HG02840 (cell line): ENCODE measurements at regions not wholly inside any gene's neighbourhood (a gene's known extent, or its start where the extent isn't known, plus 50 kb on each side); places are given as distances from the start of the nearest gene placed in this dataset.

ENCODE experiments used
- ATAC-seq: cut with Tn5 transposase; IDR thresholded peaks from one replicate; pipeline ENCODE4 v1.9.1; 2021; ENCODE audit warnings: mild to moderate bottlenecking, moderate library complexity, moderate number of reproducible peaks; ENCODE audit not compliant: unreplicated experiment, low FRiP score

- no peak for ATAC-seq
Measured at GRCh38 chr18:60445341-60445740, 72.8 kb upstream of the MC4R start.

- ATAC-seq, result no peak
Measured at GRCh38 chr18:60446821-60447220, 74.2 kb upstream of the MC4R start.

GRCh38 chr18:60448487-60449267 is 76.1 kb upstream of the MC4R start:
- ATAC-seq, result no peak

DNA sequence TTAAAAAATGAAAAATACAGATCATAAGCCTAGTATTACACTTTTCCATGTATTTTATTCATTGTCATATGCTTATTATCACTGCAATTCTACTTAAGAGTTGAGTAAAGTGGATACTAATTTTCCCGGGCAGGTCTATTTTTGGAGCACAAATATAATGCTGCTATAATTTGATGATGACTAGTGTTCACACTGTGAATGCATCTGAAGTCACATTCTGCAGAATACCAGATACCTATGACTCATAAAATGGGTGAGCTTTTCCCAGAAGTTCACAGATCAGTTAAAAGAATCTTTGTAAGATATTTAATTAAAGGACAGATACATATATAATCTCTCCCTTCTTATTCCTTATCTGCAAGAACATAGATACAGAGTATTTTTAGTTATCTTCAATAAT is 79.8 kb upstream of the MC4R start:
- no peak for ATAC-seq

DNA sequence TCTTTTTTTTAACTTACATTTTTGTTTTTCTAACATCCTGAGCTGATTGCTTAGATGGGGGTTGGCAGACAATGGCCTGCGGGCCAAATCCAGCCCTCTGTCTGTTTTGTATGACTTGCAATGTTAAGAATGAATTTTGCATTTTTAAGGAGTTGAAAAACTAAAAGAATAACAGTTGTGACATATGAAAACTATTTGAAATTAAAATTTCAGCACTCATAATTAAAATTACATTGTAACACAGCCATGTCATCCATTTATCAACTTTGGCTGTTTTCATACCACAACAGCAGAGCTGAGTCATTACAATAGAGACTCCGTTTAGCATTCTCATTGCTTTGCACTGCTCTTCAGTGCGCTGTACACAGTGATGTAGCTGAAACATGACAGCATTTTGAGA is 94.1 kb upstream of the MC4R start:
- no peak for ATAC-seq

DNA sequence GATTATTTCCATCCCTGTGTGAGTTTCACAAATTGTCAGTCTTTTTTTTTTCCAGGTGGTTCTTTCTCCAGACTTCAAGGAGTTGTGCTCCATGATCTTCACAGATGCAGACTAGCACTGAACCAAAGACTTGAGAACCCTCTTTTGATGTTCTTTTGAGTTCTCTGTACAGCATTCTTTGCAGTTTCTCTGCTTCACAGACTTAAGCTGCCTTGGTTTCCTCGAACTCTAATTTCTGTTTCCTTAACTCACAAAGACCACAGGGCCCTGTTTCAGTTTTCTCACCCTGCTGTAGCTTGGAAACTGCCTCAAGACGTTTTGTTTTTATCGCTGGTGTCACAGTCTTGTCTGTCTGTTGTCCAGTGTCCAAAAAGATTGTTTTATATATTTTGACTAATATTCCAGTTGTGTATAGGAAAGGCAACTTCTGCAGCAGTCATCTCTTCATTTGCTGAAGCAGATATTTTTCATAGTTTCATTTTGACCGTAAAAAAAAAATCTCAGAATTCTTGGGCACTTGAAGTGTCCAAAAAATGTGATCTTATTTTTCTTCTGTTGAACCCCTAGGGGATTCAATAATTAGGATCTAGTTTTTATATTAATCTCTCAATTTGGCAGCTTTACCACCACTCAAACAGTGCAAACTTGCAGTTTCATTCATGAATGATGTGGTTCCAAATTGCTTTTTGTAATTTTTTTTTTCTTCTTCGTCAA is 97.0 kb upstream of the MC4R start:
- ATAC-seq, result no peak

DNA sequence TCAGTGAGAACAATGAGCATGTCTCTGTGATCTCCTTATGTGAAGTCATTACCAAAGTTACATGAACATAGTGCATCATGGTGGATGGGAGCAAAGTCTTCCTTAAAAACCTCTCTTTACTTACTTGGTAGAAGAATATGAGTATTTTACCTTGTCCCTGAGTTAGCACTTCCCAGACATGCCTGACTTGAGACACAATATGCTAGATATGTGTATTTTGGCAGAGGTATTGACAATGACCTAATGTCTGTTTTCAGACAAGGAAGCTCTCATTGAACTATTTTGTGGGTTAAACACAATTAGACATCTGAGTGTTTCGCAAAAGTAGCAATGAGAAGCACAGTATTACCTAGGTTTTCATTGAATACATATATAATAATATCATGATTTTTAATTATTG is 99.1 kb upstream of the MC4R start:
- no peak for ATAC-seq

GRCh38 chr18:60485201-60485600 is 112.6 kb upstream of the MC4R start:
- no peak for ATAC-seq

DNA sequence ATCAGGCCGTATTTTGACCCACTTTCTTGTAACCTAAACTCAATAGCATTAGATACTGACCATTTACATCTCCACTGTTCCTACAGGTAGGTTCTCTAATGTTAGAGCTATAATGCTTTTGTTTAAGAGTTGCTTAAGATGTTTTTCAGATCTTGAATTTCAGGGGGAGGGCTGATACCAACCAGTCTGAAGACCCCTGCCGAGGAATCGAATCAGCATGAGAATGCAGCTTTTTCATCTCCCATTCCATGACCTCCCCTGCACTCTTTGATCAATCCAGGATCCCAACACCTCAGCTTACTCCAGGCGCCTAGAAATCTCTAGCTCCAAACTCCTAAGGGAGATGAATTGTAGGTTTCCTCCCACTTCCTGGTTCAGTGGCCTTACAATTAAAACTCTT is 120.5 kb upstream of the MC4R start:
- no peak for ATAC-seq

GRCh38 chr18:60499675-60500074 is 127.1 kb upstream of the MC4R start:
- ATAC-seq, result no peak

- ATAC-seq, result no peak
Measured at GRCh38 chr18:60500960-60501359, 128.4 kb upstream of the MC4R start.

DNA sequence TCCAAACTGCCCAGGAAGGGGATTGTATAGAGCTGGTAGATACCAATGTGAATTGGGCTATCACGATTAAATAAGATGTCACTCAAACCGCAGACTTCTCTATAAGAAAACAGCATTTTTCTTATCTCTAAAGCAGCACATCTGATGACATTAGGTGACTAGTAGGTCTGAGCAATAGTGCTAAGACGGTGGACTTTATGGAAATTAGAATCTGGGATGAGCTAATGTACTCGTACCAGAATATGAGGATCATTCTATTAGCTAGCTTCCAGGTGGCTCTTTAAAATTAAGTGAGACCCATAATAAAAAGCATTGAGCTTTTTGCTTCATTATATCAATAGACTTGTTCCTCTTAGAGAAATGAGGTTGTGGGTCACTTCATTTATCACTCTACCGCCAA is 130.0 kb upstream of the MC4R start:
- ATAC-seq, result no peak

DNA sequence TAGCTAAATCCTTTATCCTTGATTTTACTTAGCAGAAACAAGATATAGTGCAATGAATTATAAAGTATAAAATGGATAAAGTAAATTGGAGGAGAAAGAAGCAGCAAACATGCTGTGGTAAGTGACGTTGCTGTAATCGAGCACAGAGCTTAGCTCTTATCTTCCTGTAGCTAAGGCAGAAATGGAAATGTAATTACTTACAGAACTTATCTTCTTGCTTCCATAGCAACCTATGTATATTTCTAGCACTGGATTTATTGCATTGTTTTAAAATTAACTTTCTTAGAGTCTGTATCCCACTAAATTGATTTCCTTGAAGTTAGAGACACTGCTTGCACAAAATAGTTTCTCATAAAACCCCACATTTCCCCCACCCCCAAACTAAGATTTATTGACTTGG is 130.6 kb upstream of the MC4R start:
- no peak for ATAC-seq

DNA sequence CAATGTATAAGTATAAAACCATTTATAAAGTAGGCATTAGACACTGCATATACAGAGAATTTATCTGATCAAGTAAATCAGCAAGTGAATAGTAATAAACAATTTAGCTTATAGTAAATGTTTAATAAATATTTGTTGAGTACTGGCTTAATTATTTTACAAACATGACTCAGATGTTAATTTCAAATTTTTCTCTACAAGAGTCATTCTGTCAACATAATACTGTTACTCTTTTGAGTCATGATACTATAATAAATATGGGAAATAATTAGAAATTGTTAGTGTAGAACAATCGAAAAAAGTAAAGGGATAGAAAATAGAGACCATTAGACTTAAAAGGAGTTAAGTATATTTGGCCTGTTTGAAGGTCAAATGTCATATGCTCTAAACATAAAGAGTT is 133.6 kb upstream of the MC4R start:
- ATAC-seq, result no peak

GRCh38 chr18:60506682-60507081 is 134.1 kb upstream of the MC4R start:
- no peak for ATAC-seq

DNA sequence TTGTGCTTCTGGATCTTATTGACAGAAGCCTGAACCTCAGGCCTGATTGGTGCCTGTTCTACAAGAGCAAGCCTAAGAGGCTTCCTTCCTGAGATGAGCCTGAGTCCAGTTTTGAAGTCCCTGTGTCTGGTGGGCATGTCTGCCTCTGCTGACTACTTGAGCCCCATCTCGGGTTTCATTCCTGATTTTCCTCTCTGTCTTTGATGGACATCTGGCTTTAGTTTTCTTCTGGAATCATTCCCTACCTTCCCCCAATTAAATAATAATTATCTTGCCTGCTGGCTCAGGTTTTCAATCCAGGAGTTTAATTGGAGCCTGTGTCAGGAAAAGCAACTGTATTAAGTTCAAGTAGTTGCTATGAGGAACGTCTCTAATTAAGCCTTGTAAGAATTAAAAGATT is 135.5 kb upstream of the MC4R start:
- no peak for ATAC-seq

GRCh38 chr18:60534538-60534937 is 162.0 kb upstream of the MC4R start:
- no peak for ATAC-seq

GRCh38 chr18:60537074-60537473 is 164.5 kb upstream of the MC4R start:
- no peak for ATAC-seq

DNA sequence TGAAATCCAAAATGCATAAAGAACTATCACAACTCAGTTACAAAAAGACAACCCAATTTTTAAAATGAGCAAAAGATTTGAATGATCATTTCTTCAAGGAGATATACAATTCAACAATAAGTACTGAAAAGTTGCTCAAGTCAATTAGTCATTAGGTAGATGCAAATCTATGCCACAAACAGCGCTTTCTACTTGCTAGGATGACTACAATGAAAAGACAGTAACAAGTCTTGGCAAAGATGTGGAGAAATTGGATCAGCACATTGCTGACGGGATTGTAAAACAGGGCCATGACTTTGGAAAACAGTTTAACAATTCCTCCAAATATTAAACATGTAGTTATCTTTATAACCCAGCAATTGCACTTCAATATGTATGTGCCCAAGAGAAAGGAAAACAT is 166.3 kb upstream of the MC4R start:
- ATAC-seq, result no peak

GRCh38 chr18:60541661-60542060 is 169.1 kb upstream of the MC4R start:
- ATAC-seq, result no peak

DNA sequence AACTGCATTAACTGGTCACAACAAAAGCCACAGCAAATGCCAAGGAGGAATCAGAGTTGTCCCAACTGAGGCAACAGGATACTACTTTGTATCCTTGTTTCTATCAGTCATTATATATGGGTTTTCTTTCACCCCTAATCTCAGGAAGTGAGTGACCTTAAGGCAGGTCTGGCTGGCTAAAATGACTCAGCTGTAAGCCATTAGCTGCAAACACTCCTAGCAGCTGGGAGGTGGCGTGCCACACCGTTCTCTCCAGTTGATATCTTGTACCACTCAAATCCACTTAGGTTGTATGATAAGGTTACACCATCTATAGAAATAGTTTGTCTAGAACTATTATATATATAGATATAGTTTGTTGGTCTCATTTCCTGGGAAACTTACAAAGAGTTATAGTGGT is 171.1 kb upstream of the MC4R start:
- ATAC-seq, result no peak

GRCh38 chr18:60549338-60549960 is 176.9 kb upstream of the MC4R start:
- ATAC-seq, result no peak
